Fibroblast of the aortic adventitia (primary cell): ENCODE measurements at regions not wholly inside any gene's neighbourhood (a gene's known extent, or its start where the extent isn't known, plus 50 kb on each side); places are given as distances from the start of the nearest gene placed in this dataset.

Source experiments
- DNase-seq: peaks from one replicate; pipeline ENCODE4 v3.0.0-alpha.2; 2010; ENCODE audit warnings: low read depth
- H3K4me3 ChIP-seq: 2 replicates; pipeline ENCODE4 v1.5.1; 2011; ENCODE audit warnings: low read depth, mild to moderate bottlenecking, control low read depth, low read length, moderate library complexity
- CTCF ChIP-seq: IDR thresholded peaks from 2 replicates; pipeline ENCODE4 v1.5.1; 2011; ENCODE audit warnings: mild to moderate bottlenecking, low read length, control low read depth, inconsistent platforms; ENCODE audit not compliant: insufficient read depth

- TF ChIP-seq CTCF = no peak
- H3K4me3 ChIP-seq = no peak overlapping the region
- no peak for DNase-seq
These were observed 901.0 kb upstream of the CTNND2 start for GRCh38 chr5:12805165-12805698.

- no peak for TF ChIP-seq CTCF
- no peak overlapping the region for H3K4me3 ChIP-seq
- DNase-seq = no peak
These were observed 894.9 kb upstream of the CTNND2 start for GRCh38 chr5:12799165-12799564.

- no peak overlapping the region for H3K4me3 ChIP-seq
- no peak for DNase-seq
- TF ChIP-seq CTCF = no peak
These were observed 891.1 kb upstream of the CTNND2 start for GRCh38 chr5:12795333-12795663.

- DNase-seq = no peak
These were observed 890.5 kb upstream of the CTNND2 start for GRCh38 chr5:12794476-12795332.

GRCh38 chr5:12793373-12793772, 889.1 kb upstream of the CTNND2 start:
- TF ChIP-seq CTCF = no peak
- H3K4me3 ChIP-seq = no peak overlapping the region
- no peak for DNase-seq

More at GRCh38 chr5:12794476-12795332, 890.5 kb upstream of the CTNND2 start:
- no peak for TF ChIP-seq CTCF
- H3K4me3 ChIP-seq = no peak overlapping the region

GRCh38 chr5:12780536-12780935, 876.3 kb upstream of the CTNND2 start:
- no peak for DNase-seq
- TF ChIP-seq CTCF = no peak
- no peak overlapping the region for H3K4me3 ChIP-seq
